AG09319 (cell line): ENCODE measurements at regions not wholly inside any gene's neighbourhood (a gene's known extent, or its start where the extent isn't known, plus 50 kb on each side); places are given as distances from the start of the nearest gene placed in this dataset.

Source experiments
- DNase-seq: peaks from one replicate; pipeline ENCODE4 v3.0.0-alpha.2; 2010; ENCODE audit warnings: low read depth; ENCODE audit errors: extremely low read depth
- TF ChIP-seq, protein P1 (sequence below): IDR thresholded peaks from 2 replicates; pipeline ENCODE4 v1.5.1; 2011; ENCODE audit warnings: low read depth, mild to moderate bottlenecking, inconsistent platforms, low read length, moderate library complexity

DNA sequence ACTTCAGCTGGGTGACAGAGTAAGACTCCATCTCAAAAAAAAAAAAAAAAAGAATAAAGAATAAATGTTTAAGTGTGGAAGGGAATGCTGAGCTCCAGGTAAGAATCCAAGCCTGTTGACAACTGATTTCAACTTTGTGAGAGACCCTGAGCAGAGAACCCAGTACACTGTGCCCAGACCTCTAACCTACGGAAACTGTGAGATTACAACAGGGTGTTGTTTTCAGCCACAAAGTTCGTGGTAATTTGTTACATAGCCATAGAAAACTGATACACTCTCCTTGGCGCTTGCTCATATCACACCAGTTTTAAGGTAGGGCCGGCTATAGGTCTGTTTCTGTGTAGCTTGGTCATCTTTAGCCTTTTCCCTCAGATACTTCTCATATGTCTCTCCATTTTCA lies 98.4 kb upstream of the PAPOLG start:
- TF ChIP-seq, protein P1, sequence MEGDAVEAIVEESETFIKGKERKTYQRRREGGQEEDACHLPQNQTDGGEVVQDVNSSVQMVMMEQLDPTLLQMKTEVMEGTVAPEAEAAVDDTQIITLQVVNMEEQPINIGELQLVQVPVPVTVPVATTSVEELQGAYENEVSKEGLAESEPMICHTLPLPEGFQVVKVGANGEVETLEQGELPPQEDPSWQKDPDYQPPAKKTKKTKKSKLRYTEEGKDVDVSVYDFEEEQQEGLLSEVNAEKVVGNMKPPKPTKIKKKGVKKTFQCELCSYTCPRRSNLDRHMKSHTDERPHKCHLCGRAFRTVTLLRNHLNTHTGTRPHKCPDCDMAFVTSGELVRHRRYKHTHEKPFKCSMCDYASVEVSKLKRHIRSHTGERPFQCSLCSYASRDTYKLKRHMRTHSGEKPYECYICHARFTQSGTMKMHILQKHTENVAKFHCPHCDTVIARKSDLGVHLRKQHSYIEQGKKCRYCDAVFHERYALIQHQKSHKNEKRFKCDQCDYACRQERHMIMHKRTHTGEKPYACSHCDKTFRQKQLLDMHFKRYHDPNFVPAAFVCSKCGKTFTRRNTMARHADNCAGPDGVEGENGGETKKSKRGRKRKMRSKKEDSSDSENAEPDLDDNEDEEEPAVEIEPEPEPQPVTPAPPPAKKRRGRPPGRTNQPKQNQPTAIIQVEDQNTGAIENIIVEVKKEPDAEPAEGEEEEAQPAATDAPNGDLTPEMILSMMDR: no peak
- DNase-seq: no peak

DNA sequence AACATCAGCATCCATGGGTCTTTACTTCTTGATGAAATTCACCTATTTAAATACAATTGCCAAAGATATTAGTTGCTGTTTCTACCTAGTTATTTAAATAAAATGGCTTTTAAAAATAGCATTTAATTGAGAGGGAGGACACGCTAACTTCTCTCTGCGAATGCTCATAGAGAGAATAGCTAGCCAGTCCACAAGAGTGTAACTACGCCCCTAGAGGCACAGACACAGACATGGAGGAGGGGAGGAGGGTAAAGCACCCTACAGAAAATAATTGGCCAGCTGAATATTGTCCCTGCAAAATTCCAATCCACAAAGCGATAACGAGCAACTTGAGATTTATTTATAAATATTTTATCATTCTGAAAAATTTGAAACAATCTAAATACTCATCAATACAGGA lies 97.0 kb upstream of the PAPOLG start:
- no peak for DNase-seq
- TF ChIP-seq, protein P1: no peak

DNA sequence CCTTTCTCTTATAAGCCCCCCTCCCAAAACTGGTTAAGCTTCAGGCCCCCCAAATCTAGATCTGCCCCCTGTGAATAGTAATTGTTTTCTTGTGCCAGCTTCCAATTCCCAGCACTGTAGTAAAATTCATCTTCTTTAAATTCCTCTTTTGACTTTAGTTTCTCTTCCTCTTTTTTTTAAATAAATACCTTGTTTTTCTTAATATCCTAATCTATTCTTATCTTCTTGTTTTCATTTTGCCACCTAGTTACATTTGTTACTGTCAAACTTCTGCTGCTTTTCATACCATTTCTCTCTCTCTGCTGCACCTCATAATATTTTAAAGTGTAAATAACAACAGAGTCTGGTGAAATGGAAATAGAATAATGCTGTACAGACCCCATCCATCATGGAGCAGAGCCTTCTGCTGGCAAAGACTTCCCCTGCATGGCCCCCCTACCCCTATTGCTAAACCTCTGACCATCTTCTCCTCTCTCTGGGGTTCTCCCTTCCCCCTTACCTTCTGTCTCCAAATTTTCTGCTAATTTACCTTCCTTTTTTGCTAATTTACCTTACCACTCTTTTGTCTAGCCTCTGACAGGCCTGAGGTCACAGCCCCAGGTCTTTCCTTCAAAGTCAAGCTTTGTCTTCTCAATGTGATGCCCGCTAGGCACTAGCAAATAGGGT lies 94.9 kb upstream of the PAPOLG start:
- TF ChIP-seq, protein P1: no peak
- DNase-seq: no peak

DNA sequence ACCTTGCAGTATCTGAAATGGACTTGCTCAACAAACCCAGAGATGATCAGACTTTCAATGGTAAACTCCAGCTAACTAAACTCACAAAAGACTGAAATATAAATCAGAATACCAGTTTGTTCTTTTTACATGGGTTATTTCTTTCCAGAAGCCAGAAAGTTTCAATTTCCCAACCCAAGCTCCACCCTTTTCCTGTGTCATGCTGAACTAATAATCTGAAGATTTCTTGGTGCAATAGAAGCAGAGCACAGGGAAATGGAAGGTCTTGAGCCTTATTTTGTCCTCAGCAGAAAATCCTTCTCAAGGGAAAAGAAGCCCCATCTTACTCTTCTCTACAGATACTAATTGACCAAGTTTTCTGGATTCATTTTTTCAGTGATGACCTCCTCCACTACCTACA lies 93.3 kb upstream of the PAPOLG start:
- no peak for DNase-seq
- TF ChIP-seq, protein P1: no peak

DNA sequence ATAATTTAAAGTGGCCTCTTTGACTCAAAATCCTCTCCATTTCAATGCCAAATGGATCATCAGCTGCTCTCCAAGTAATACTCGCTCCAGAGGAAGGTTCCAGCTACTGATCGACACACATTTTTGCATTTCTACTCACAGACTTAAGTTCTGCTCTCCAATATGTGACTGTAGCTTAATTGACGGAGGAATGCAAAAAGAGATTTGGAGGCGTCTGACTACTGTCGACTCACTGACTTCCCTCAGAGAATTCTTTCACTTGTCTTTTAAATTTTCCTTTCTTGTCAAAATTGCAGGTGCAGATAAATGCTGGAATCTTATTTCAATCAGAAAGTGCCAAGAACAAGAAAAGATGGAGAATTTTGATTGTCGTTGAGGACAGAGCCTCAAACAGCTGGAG lies 84.1 kb upstream of the PAPOLG start:
- DNase-seq: no peak
- TF ChIP-seq, protein P1: no peak

DNA sequence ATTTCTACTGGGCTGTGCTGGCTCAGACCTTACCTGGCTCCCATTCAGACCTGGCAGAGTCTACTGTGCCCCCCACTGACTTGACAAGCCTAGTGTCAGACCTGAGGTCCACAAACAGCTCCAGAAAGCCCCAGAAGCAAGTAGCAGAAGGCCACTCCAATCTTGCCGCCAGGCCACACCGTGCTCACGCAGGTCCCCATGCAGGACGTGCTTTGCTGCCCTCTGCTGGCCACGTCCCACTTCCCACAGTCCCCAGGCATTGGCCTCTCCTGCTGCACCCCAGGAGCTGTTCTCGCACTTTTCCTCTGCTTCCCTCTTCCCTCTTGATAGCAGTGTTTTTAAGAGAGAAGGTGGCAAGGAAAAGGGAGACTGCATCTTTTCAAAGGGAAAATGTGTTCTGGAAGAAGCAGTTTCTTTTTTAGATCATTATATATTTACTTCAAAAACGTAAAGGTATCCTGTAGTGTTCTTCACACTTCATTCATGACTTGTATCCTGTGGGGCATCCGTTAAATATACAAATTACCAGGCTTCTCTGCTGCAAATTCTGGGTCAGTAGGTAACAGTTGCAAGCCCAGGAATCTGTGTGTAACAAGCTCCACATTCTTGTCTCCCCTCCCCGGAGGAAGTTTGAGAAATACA lies 81.4 kb upstream of the PAPOLG start:
- peak; percentile 18 for DNase-seq
- TF ChIP-seq, protein P1: peak; percentile 97

DNA sequence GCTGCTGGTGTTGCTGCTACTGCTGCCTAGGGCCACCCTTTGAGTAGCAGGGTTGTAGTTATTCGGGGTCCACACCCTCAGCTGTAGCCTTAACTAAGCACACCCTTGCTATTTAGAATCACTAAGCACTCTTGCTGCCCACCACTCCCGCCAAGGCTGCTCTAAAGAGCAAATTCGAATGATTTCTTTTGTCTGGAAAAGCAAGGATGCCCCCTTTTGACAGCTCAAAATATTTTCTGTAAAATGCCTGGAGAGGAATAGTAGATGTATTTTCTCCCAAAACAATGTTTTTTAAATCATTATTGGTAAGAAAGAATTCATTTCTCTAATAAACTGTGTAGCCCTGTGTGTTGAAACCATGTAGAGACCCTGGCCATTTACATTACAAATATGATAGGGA lies 80.8 kb upstream of the PAPOLG start:
- TF ChIP-seq, protein P1: no peak
- no peak for DNase-seq
